GM23338 (cell line): ENCODE measurements at regions not wholly inside any gene's neighbourhood (a gene's known extent, or its start where the extent isn't known, plus 50 kb on each side); places are given as distances from the start of the nearest gene placed in this dataset.

Experiments
- ATAC-seq: fragments of 200-7000 bp; cut with Tn5 transposase; 3 replicates; pipeline ENCODE4 v1.9.1; 2020
- DNase-seq: peaks from one replicate; pipeline ENCODE4 v3.0.0-alpha.2; 2015; ENCODE audit warnings: low spot score
- H2AFZ ChIP-seq: fragments of 200-600 bp; sonication (generic); 2 replicates; pipeline ENCODE4 v1.8.0; 2016; ENCODE audit warnings: antibody characterized with exemption, mild to moderate bottlenecking, moderate library complexity
- H3F3A ChIP-seq: fragments of 200-600 bp; sonication (generic); replicated peaks from 2 replicates; pipeline ENCODE4 v1.8.0; 2017; ENCODE audit warnings: antibody characterized with exemption, mixed run types, low read depth
- H3K27ac ChIP-seq: fragments of 200-600 bp; sonication (generic); 2 replicates; pipeline ENCODE4 v1.6.1; 2016; ENCODE audit warnings: low read depth
- H3K27me3 ChIP-seq: fragments of 200-600 bp; sonication (generic); 2 replicates; pipeline ENCODE4 v1.8.0; 2016; ENCODE audit warnings: mild to moderate bottlenecking, mixed run types, moderate library complexity; ENCODE audit not compliant: insufficient read depth
- H3K36me3 ChIP-seq: fragments of 200-600 bp; sonication (generic); 2 replicates; pipeline ENCODE4 v1.8.0; 2016; ENCODE audit warnings: mild to moderate bottlenecking; ENCODE audit not compliant: insufficient read depth
- H3K4me1 ChIP-seq: fragments of 200-600 bp; sonication (generic); 2 replicates; pipeline ENCODE4 v1.8.0; 2016; ENCODE audit warnings: mild to moderate bottlenecking, moderate library complexity; ENCODE audit not compliant: insufficient read depth
- H3K4me2 ChIP-seq: fragments of 200-600 bp; sonication (generic); 2 replicates; pipeline ENCODE4 v1.7.1; 2017; ENCODE audit warnings: mixed run types
- H3K4me3 ChIP-seq: fragments of 200-600 bp; sonication (generic); 2 replicates; pipeline ENCODE4 v1.6.1; 2016; ENCODE audit warnings: mixed run types
- H3K79me2 ChIP-seq: fragments of 200-600 bp; sonication (generic); replicated peaks from 2 replicates; pipeline ENCODE4 v1.8.0; 2017; ENCODE audit warnings: mild to moderate bottlenecking; ENCODE audit not compliant: insufficient read depth
- H3K9me2 ChIP-seq: fragments of 200-600 bp; sonication (generic); 2 replicates; pipeline ENCODE4 v1.8.0; 2017; ENCODE audit not compliant: insufficient read depth
- H4K20me1 ChIP-seq: fragments of 200-600 bp; sonication (generic); replicated peaks from 2 replicates; pipeline ENCODE4 v1.8.0; 2017; ENCODE audit warnings: mild to moderate bottlenecking; ENCODE audit not compliant: insufficient read depth
- H3K27ac Mint-ChIP-seq: 2 replicates; pipeline ENCODE4 v1.8.0; 2020; ENCODE audit warnings: inconsistent platforms, mild to moderate bottlenecking, moderate library complexity, mixed read lengths
- H3K27me3 Mint-ChIP-seq: 3 replicates; pipeline ENCODE4 v1.8.0; 2022; ENCODE audit warnings: low read depth, mild to moderate bottlenecking, moderate library complexity, mixed read lengths, inconsistent platforms; ENCODE audit not compliant: insufficient read depth, poor library complexity
- H3K36me3 Mint-ChIP-seq: 3 replicates; pipeline ENCODE4 v1.8.0; 2021; ENCODE audit warnings: low read depth, mild to moderate bottlenecking, inconsistent platforms, moderate library complexity, mixed read lengths
- H3K4me1 Mint-ChIP-seq: 3 replicates; pipeline ENCODE4 v1.8.0; 2020; ENCODE audit warnings: mild to moderate bottlenecking, inconsistent platforms, mixed read lengths
- H3K4me3 Mint-ChIP-seq: 3 replicates; pipeline ENCODE4 v1.8.0; 2021; ENCODE audit warnings: moderate library complexity, mild to moderate bottlenecking, inconsistent platforms, mixed read lengths
- H3K9me3 Mint-ChIP-seq: 3 replicates; pipeline ENCODE4 v1.8.0; 2020; ENCODE audit warnings: moderate library complexity, mild to moderate bottlenecking, inconsistent platforms, mixed read lengths
- CREB1 ChIP-seq: fragments of 250-450 bp; sonication (Bioruptor Pico); IDR thresholded peaks from 2 replicates; pipeline ENCODE4 v1.5.0; 2020; ENCODE audit warnings: low read depth, mild to moderate bottlenecking, moderate library complexity
- EZH2 ChIP-seq: fragments of 200-600 bp; sonication (generic); IDR thresholded peaks from one replicate; pipeline ENCODE4 v1.8.0; 2017; ENCODE audit warnings: antibody characterized with exemption, mild to moderate bottlenecking, low read depth; ENCODE audit not compliant: unreplicated experiment
- NANOG ChIP-seq: IDR thresholded peaks from 2 replicates; pipeline ENCODE4 v1.6.1; 2016; ENCODE audit warnings: antibody characterized with exemption, borderline replicate concordance
- POLR2AphosphoS5 ChIP-seq: IDR thresholded peaks from 2 replicates; pipeline ENCODE4 v1.6.1; 2016; ENCODE audit warnings: antibody characterized with exemption, low read depth
- ZNF331 ChIP-seq: fragments of 250-450 bp; sonication (Bioruptor Pico); IDR thresholded peaks from 2 replicates; pipeline ENCODE4 v1.5.0; 2020; ENCODE audit warnings: low read depth, mild to moderate bottlenecking, moderate library complexity
- TF ChIP-seq, protein P1 (sequence below), 2 experiments: fragments of 200-600 bp in 1 of 2; sonication (generic) in 1 of 2; conservative IDR thresholded peaks; 2 replicates each; pipeline versions ENCODE4 v1.5.1 to v1.6.1; 2016 to 2017; ENCODE audit warnings: antibody characterized with exemption in 2 of 2, low read depth in 2 of 2, mild to moderate bottlenecking in 2 of 2, moderate library complexity in 1 of 2
- TF ChIP-seq, protein P2 (sequence below): fragments of 250-450 bp; sonication (Bioruptor Pico); IDR thresholded peaks from 2 replicates; pipeline ENCODE4 v1.5.0; 2020; ENCODE audit warnings: mild to moderate bottlenecking, moderate library complexity
- TF ChIP-seq, protein P3 (sequence below): IDR thresholded peaks from 2 replicates; pipeline ENCODE4 v1.6.1; 2016; ENCODE audit warnings: antibody characterized with exemption

DNA sequence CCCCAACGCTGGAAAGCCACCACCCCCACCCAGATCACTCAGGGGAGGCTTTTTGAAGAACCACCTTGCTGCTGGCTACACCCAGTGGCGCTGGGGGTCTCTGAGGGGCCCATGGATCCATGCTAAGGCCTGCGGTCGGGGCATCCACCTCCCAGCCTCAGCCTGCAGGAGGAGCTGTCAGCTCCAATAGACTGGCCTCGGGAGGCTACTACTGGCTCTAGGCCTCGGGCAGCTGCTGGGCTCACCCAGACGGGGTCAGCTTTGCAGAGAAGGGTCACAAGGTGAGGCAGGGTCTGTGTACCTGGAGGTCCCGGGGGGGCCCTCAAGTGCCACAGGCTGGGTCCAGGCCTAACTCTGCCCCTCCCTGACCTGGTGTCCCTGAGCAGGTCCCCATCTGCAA, 193.7 kb downstream of the OLFM1 start:
- peak; percentile 96 for ATAC-seq
- H3K27ac Mint-ChIP-seq = no peak overlapping the region
- Histone ChIP-seq H3K27ac (no peak overlapping the region), H3K4me1 (no peaks in the 10 kb centered on the region), H2AFZ (no peak overlapping the region), H3K4me3 (no peak overlapping the region), H4K20me1 (no peaks in the 10 kb centered on the region), H3K36me3 (no peaks in the 10 kb centered on the region), H3K4me2 (no peak overlapping the region), H3K79me2 (no peaks in the 10 kb centered on the region), H3K9me2 (no peaks in the 10 kb centered on the region), H3K27me3 (no peaks in the 10 kb centered on the region), H3F3A (peaks cover 6% of the 10 kb centered on the region)
- H3K9me3 Mint-ChIP-seq = no peaks in the 10 kb centered on the region; the same call in 2 of the 3 replicates
- H3K27me3 Mint-ChIP-seq = peaks cover 6% of the 10 kb centered on the region
- peaks cover 2% of the 10 kb centered on the region; the same call in 1 of the 3 replicates for H3K4me1 Mint-ChIP-seq
- H3K36me3 Mint-ChIP-seq = no peaks in the 10 kb centered on the region
- no peak overlapping the region for H3K4me3 Mint-ChIP-seq
- TF ChIP-seq, protein P1, sequence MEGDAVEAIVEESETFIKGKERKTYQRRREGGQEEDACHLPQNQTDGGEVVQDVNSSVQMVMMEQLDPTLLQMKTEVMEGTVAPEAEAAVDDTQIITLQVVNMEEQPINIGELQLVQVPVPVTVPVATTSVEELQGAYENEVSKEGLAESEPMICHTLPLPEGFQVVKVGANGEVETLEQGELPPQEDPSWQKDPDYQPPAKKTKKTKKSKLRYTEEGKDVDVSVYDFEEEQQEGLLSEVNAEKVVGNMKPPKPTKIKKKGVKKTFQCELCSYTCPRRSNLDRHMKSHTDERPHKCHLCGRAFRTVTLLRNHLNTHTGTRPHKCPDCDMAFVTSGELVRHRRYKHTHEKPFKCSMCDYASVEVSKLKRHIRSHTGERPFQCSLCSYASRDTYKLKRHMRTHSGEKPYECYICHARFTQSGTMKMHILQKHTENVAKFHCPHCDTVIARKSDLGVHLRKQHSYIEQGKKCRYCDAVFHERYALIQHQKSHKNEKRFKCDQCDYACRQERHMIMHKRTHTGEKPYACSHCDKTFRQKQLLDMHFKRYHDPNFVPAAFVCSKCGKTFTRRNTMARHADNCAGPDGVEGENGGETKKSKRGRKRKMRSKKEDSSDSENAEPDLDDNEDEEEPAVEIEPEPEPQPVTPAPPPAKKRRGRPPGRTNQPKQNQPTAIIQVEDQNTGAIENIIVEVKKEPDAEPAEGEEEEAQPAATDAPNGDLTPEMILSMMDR (conservative IDR thresholded peaks at IDR 0.05; ENCODE audit: low read depth in 2 of 2) = peak; percentile 47 to 63
- no peak for TF ChIP-seq NANOG
- peak; percentile 56 for DNase-seq

DNA sequence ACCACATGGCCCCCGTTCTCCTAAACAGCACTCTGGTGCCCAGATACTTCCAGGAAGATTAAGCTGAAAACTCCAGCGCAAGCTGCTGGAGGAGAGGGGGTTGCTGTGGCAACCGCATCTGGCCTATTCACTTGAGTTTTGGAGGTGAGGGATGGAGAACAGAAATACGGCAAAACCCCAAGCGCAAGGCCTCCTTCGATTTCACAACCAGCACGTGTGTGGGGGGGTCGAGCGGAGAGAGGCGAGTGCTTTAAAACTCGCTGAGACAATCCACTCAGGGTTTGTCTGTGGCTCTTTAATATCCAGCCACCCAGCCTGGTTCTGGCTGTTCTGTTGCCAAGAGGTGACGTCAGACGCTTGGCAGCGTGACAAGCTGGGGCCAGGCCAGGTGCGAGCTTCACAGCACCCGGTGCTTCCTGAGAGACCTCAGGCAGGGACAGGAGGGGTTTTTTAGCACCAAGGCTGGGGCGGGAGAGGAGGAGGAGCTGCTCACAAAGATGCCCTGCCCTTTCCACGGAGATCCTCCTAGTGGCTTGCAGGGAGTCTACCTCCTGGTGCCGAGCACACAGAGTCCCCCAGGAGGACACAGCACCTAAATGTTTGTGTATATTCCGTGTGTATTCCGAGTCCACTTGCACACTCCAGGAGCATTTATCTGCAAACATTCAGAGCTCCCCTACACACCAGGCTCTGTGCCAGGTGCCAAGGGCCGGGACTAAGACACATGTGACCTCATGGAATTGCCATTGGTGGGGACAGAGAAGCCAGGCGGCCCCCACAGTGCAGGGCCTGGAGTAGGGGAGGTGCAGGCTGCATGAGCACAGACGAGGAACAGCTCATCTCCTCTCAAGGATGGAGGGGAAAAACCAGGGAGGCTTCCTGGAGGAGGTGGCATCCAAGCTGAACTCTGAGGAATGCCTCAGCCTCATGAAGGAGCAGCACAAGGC, 194.6 kb downstream of the OLFM1 start:
- Histone ChIP-seq H3K4me2 (no peak overlapping the region), H3K79me2 (no peaks in the 10 kb centered on the region), H3K9me2 (no peaks in the 10 kb centered on the region), H3K4me1 (no peaks in the 10 kb centered on the region), H3K27ac (no peak overlapping the region), H3K27me3 (no peaks in the 10 kb centered on the region), H2AFZ (no peak overlapping the region), H3K36me3 (no peaks in the 10 kb centered on the region), H4K20me1 (no peaks in the 10 kb centered on the region), H3F3A (peaks cover 10% of the 10 kb centered on the region), H3K4me3 (no peak overlapping the region)
- Mint-ChIP-seq H3K4me1 (peaks cover 2% of the 10 kb centered on the region; the same call in 1 of the 3 replicates), H3K9me3 (peaks cover 5% of the 10 kb centered on the region), H3K36me3 (peaks cover 3% of the 10 kb centered on the region; the same call in 2 of the 3 replicates), H3K4me3 (no peak overlapping the region), H3K27ac (no peak overlapping the region), H3K27me3 (peaks cover 7% of the 10 kb centered on the region)
- ATAC-seq = no peak
- no peak for DNase-seq
- TF ChIP-seq EZH2 (no peak), NANOG (no peak), CREB1 (CRISPR knock-in tag) (no peak), POLR2AphosphoS5 (no peak), ZNF331 (CRISPR knock-in tag) (no peak)
- TF ChIP-seq, protein P2, sequence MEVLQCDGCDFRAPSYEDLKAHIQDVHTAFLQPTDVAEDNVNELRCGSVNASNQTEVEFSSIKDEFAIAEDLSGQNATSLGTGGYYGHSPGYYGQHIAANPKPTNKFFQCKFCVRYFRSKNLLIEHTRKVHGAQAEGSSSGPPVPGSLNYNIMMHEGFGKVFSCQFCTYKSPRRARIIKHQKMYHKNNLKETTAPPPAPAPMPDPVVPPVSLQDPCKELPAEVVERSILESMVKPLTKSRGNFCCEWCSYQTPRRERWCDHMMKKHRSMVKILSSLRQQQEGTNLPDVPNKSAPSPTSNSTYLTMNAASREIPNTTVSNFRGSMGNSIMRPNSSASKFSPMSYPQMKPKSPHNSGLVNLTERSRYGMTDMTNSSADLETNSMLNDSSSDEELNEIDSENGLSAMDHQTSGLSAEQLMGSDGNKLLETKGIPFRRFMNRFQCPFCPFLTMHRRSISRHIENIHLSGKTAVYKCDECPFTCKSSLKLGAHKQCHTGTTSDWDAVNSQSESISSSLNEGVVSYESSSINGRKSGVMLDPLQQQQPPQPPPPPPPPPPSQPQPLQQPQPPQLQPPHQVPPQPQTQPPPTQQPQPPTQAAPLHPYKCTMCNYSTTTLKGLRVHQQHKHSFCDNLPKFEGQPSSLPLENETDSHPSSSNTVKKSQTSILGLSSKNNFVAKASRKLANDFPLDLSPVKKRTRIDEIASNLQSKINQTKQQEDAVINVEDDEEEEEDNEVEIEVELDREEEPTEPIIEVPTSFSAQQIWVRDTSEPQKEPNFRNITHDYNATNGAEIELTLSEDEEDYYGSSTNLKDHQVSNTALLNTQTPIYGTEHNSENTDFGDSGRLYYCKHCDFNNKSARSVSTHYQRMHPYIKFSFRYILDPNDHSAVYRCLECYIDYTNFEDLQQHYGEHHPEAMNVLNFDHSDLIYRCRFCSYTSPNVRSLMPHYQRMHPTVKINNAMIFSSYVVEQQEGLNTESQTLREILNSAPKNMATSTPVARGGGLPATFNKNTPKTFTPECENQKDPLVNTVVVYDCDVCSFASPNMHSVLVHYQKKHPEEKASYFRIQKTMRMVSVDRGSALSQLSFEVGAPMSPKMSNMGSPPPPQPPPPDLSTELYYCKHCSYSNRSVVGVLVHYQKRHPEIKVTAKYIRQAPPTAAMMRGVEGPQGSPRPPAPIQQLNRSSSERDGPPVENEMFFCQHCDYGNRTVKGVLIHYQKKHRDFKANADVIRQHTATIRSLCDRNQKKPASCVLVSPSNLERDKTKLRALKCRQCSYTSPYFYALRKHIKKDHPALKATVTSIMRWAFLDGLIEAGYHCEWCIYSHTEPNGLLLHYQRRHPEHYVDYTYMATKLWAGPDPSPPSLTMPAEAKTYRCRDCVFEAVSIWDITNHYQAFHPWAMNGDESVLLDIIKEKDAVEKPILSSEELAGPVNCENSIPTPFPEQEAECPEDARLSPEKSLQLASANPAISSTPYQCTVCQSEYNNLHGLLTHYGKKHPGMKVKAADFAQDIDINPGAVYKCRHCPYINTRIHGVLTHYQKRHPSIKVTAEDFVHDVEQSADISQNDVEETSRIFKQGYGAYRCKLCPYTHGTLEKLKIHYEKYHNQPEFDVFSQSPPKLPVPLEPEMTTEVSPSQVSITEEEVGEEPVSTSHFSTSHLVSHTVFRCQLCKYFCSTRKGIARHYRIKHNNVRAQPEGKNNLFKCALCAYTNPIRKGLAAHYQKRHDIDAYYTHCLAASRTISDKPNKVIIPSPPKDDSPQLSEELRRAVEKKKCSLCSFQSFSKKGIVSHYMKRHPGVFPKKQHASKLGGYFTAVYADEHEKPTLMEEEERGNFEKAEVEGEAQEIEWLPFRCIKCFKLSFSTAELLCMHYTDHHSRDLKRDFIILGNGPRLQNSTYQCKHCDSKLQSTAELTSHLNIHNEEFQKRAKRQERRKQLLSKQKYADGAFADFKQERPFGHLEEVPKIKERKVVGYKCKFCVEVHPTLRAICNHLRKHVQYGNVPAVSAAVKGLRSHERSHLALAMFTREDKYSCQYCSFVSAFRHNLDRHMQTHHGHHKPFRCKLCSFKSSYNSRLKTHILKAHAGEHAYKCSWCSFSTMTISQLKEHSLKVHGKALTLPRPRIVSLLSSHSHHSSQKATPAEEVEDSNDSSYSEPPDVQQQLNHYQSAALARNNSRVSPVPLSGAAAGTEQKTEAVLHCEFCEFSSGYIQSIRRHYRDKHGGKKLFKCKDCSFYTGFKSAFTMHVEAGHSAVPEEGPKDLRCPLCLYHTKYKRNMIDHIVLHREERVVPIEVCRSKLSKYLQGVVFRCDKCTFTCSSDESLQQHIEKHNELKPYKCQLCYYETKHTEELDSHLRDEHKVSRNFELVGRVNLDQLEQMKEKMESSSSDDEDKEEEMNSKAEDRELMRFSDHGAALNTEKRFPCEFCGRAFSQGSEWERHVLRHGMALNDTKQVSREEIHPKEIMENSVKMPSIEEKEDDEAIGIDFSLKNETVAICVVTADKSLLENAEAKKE (CRISPR knock-in tag) = no peak
- TF ChIP-seq, protein P3, sequence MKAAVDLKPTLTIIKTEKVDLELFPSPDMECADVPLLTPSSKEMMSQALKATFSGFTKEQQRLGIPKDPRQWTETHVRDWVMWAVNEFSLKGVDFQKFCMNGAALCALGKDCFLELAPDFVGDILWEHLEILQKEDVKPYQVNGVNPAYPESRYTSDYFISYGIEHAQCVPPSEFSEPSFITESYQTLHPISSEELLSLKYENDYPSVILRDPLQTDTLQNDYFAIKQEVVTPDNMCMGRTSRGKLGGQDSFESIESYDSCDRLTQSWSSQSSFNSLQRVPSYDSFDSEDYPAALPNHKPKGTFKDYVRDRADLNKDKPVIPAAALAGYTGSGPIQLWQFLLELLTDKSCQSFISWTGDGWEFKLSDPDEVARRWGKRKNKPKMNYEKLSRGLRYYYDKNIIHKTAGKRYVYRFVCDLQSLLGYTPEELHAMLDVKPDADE = no peak
- TF ChIP-seq, protein P1 (conservative IDR thresholded peaks at IDR 0.05; ENCODE audit: low read depth in 2 of 2) = no peak
